ENCODE measurements at regions not wholly inside any gene's neighbourhood (a gene's known extent, or its start where the extent isn't known, plus 50 kb on each side); places are given as distances from the start of the nearest gene placed in this dataset.

GRCh38 chr2:8189316-8189715, 492.5 kb upstream of the ID2 start:
- Histone ChIP-seq H3K27me3 (replicated peaks; ENCODE audit: insufficient read depth) (no peaks in the 10 kb centered on the region), H3K4me3 (no peak overlapping the region), H3K4me1 (ENCODE audit: control insufficient read depth in 1 of 2, low read depth in 2 of 2) (no peaks in the 10 kb centered on the region), H3K9me3 (no peaks in the 10 kb centered on the region), H3K27ac (no peak overlapping the region), H3K36me3 (no peaks in the 10 kb centered on the region)
- DNase-seq (ENCODE audit: low spot score) = no peak
- ATAC-seq (ENCODE audit: insufficient number of reproducible peaks, low FRiP score, low read depth) = no peak
- TF ChIP-seq, protein P1, sequence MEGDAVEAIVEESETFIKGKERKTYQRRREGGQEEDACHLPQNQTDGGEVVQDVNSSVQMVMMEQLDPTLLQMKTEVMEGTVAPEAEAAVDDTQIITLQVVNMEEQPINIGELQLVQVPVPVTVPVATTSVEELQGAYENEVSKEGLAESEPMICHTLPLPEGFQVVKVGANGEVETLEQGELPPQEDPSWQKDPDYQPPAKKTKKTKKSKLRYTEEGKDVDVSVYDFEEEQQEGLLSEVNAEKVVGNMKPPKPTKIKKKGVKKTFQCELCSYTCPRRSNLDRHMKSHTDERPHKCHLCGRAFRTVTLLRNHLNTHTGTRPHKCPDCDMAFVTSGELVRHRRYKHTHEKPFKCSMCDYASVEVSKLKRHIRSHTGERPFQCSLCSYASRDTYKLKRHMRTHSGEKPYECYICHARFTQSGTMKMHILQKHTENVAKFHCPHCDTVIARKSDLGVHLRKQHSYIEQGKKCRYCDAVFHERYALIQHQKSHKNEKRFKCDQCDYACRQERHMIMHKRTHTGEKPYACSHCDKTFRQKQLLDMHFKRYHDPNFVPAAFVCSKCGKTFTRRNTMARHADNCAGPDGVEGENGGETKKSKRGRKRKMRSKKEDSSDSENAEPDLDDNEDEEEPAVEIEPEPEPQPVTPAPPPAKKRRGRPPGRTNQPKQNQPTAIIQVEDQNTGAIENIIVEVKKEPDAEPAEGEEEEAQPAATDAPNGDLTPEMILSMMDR (IDR thresholded peaks at IDR 0.05) = no peak

- DNase-seq (ENCODE audit: low spot score) = no peak
- ATAC-seq (ENCODE audit: insufficient number of reproducible peaks, low FRiP score, low read depth) = no peak
These were observed 491.6 kb upstream of the ID2 start for GRCh38 chr2:8190279-8190678.

DNA sequence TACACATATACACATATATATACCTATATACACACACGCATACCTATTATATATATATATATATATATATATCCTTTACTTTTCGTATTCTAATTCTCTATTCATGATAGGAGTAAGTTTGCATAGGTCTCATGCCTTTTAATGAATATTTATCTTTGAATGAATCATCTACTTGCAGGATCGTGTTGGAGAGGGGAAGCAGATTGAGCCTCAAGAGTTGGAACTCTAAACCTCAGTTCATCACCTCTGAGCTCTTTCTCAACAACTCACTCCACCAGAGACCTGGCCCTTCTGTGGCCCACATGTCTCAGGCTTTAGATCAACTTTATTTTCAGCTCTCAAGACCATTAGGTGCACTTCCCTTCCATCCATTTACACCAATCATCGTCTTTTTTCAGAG, 490.4 kb upstream of the ID2 start:
- Histone ChIP-seq H3K27me3 (replicated peaks; ENCODE audit: insufficient read depth) (no peaks in the 10 kb centered on the region), H3K4me3 (no peak overlapping the region), H3K4me1 (ENCODE audit: control insufficient read depth in 1 of 2, low read depth in 2 of 2) (no peaks in the 10 kb centered on the region), H3K9me3 (no peaks in the 10 kb centered on the region), H3K27ac (no peak overlapping the region), H3K36me3 (no peaks in the 10 kb centered on the region)
- TF ChIP-seq, protein P1 (IDR thresholded peaks at IDR 0.05) = no peak
- ATAC-seq (ENCODE audit: insufficient number of reproducible peaks, low FRiP score, low read depth) (no peak), DNase-seq (ENCODE audit: low spot score) (no peak)

More at GRCh38 chr2:8190279-8190678, 491.6 kb upstream of the ID2 start:
- H3K36me3 ChIP-seq = no peaks in the 10 kb centered on the region
- TF ChIP-seq, protein P1 (IDR thresholded peaks at IDR 0.05) = no peak
- no peak overlapping the region for H3K27ac ChIP-seq
- H3K4me1 ChIP-seq (ENCODE audit: control insufficient read depth in 1 of 2, low read depth in 2 of 2) = no peaks in the 10 kb centered on the region
- H3K9me3 ChIP-seq = no peaks in the 10 kb centered on the region
- no peak overlapping the region for H3K4me3 ChIP-seq
- H3K27me3 ChIP-seq (replicated peaks; ENCODE audit: insufficient read depth) = no peaks in the 10 kb centered on the region

GRCh38 chr2:8193146-8193545, 488.7 kb upstream of the ID2 start:
- Histone ChIP-seq H3K4me3 (no peak overlapping the region), H3K36me3 (no peaks in the 10 kb centered on the region), H3K27ac (no peak overlapping the region), H3K27me3 (replicated peaks; ENCODE audit: insufficient read depth) (no peaks in the 10 kb centered on the region), H3K9me3 (no peaks in the 10 kb centered on the region), H3K4me1 (ENCODE audit: control insufficient read depth in 1 of 2, low read depth in 2 of 2) (no peaks in the 10 kb centered on the region)
- no peak for DNase-seq (ENCODE audit: low spot score)
- no peak for ATAC-seq (ENCODE audit: insufficient number of reproducible peaks, low FRiP score, low read depth)
- TF ChIP-seq, protein P1 (IDR thresholded peaks at IDR 0.05) = no peak

GRCh38 chr2:8193686-8194615, 487.9 kb upstream of the ID2 start:
- no peak for DNase-seq (ENCODE audit: low spot score)
- Histone ChIP-seq H3K4me3 (no peak overlapping the region), H3K9me3 (no peaks in the 10 kb centered on the region), H3K27ac (no peak overlapping the region), H3K4me1 (ENCODE audit: control insufficient read depth in 1 of 2, low read depth in 2 of 2) (no peaks in the 10 kb centered on the region), H3K27me3 (replicated peaks; ENCODE audit: insufficient read depth) (no peaks in the 10 kb centered on the region), H3K36me3 (no peaks in the 10 kb centered on the region)
- ATAC-seq (ENCODE audit: insufficient number of reproducible peaks, low FRiP score, low read depth) = no peak
- TF ChIP-seq, protein P1 (IDR thresholded peaks at IDR 0.05) = no peak

Data from thoracic aorta (tissue), 2 donors.